Suprapubic skin (tissue), 3 donors: ENCODE measurements at regions not wholly inside any gene's neighbourhood (a gene's known extent, or its start where the extent isn't known, plus 50 kb on each side); places are given as distances from the start of the nearest gene placed in this dataset.

Experiments
- POLR2A ChIP-seq, 2 donors: fragments of 450-650 bp; IDR thresholded peaks; one replicate each; pipeline ENCODE4 v1.6.1; 2017; ENCODE audit warnings: antibody characterized with exemption in 2 of 2, mild to moderate bottlenecking in 2 of 2, moderate library complexity in 2 of 2
- TF ChIP-seq, protein P1 (sequence below), 2 donors: fragments of 200-600 bp in 1 of 2; fragments of 450-650 bp in 1 of 2; sonication (generic) in 1 of 2; IDR thresholded peaks; one replicate each; pipeline ENCODE4 v1.5.1; 2016 to 2019; ENCODE audit warnings: antibody characterized with exemption in 2 of 2, mild to moderate bottlenecking in 1 of 2, moderate library complexity in 1 of 2

- TF ChIP-seq, protein P1, sequence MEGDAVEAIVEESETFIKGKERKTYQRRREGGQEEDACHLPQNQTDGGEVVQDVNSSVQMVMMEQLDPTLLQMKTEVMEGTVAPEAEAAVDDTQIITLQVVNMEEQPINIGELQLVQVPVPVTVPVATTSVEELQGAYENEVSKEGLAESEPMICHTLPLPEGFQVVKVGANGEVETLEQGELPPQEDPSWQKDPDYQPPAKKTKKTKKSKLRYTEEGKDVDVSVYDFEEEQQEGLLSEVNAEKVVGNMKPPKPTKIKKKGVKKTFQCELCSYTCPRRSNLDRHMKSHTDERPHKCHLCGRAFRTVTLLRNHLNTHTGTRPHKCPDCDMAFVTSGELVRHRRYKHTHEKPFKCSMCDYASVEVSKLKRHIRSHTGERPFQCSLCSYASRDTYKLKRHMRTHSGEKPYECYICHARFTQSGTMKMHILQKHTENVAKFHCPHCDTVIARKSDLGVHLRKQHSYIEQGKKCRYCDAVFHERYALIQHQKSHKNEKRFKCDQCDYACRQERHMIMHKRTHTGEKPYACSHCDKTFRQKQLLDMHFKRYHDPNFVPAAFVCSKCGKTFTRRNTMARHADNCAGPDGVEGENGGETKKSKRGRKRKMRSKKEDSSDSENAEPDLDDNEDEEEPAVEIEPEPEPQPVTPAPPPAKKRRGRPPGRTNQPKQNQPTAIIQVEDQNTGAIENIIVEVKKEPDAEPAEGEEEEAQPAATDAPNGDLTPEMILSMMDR (IDR thresholded peaks at IDR 0.05): no peak
- no peak for TF ChIP-seq POLR2A (IDR thresholded peaks at IDR 0.05)
Measured at GRCh38 chr11:134586726-134587125, 174.7 kb upstream of the B3GAT1 start.
